SK-N-MC (cell line): ENCODE measurements at regions not wholly inside any gene's neighbourhood (a gene's known extent, or its start where the extent isn't known, plus 50 kb on each side); places are given as distances from the start of the nearest gene placed in this dataset.

Experiments used
- EZH2 ChIP-seq: fragments of 200-600 bp; sonication (generic); IDR thresholded peaks from one replicate; pipeline ENCODE4 v1.6.1; 2017; ENCODE audit warnings: antibody characterized with exemption
- POLR2AphosphoS5 ChIP-seq: IDR thresholded peaks from 2 replicates; pipeline ENCODE4 v1.6.1; 2012; ENCODE audit warnings: mild to moderate bottlenecking, low read depth, low read length, borderline replicate concordance

- TF ChIP-seq EZH2: no peak
- no peak for TF ChIP-seq POLR2AphosphoS5
Observed at GRCh38 chr12:85606455-85606854, 229.8 kb downstream of the RASSF9 start.
